GM12878 (cell line): ENCODE measurements at regions not wholly inside any gene's neighbourhood (a gene's known extent, or its start where the extent isn't known, plus 50 kb on each side); places are given as distances from the start of the nearest gene placed in this dataset.

ENCODE experiments used
- ATAC-seq: fragments of 200-7000 bp; cut with Tn5 transposase; 3 replicates; pipeline ENCODE4 v1.9.1; 2020; ENCODE audit warnings: mild to moderate bottlenecking, moderate library complexity
- BruUV-seq: library from RNA; stranded (reverse); fragments of 400-500 nt; replicated peaks from 2 replicates; lab custom pipeline; 2021; lab: Mats Ljungman, UMichigan
- CTCF ChIA-PET: fragments of 300-600 bp; sonication (Branson Sonifier 250); formaldehyde crosslinking; extraction: SDS; loops from one replicate; lab custom pipeline; 2021; ENCODE audit warnings: inconsistent platforms; lab: Yijun Ruan, JAX
- POLR2A ChIA-PET: fragments of 350-600 bp; formaldehyde crosslinking; extraction: SDS; loops from one replicate; lab custom pipeline; 2021; ENCODE audit warnings: inconsistent platforms; lab: Charles Lee
- RAD21 ChIA-PET: fragments of 300-600 bp; sonication (Branson Sonifier 250); formaldehyde crosslinking; loops from one replicate; lab custom pipeline; 2023; ENCODE audit warnings: antibody characterized with exemption; ENCODE audit not compliant: unreplicated experiment; lab: Charles Lee
- SMC1A ChIA-PET: fragments of 300-600 bp; sonication (Branson Sonifier 250); formaldehyde crosslinking; loops from one replicate; lab custom pipeline; 2023; ENCODE audit not compliant: unreplicated experiment, uncharacterized antibody; lab: Charles Lee
- DNase-seq: peaks from one replicate; pipeline ENCODE4 v3.0.0-alpha.2; 2011; ENCODE audit warnings: low read depth, low spot score
- FAIRE-seq: peaks from 3 replicates; lab custom pipeline; 2011; peaks lifted over from hg19 to GRCh38; lab: Jason Lieb, UNC
- H2AFZ ChIP-seq: 2 replicates; pipeline ENCODE4 v1.6.0; 2011; ENCODE audit warnings: low read depth, low read length, control low read depth; ENCODE audit not compliant: control insufficient read depth
- H3K27ac ChIP-seq: 2 replicates; pipeline ENCODE4 v1.5.1; 2011; ENCODE audit warnings: control low read depth; ENCODE audit not compliant: control insufficient read depth, insufficient read depth
- H3K27me3 ChIP-seq, 2 experiments: replicated peaks in 1 of 2; 2 replicates each; pipeline versions ENCODE4 v1.6.0 to v1.6.1; 2011; ENCODE audit warnings: low read length in 1 of 2; ENCODE audit not compliant: control insufficient read depth in 2 of 2, insufficient read depth in 2 of 2
- H3K36me3 ChIP-seq, 2 experiments: 2 replicates each; pipeline ENCODE4 v1.5.1; 2011; ENCODE audit warnings: low read length in 1 of 2; ENCODE audit not compliant: control insufficient read depth in 2 of 2, insufficient read depth in 2 of 2
- H3K4me1 ChIP-seq: 2 replicates; pipeline ENCODE4 v1.6.1; 2011; ENCODE audit warnings: mild to moderate bottlenecking, low read length, moderate library complexity, mixed read lengths; ENCODE audit not compliant: control insufficient read depth, insufficient read depth
- H3K4me2 ChIP-seq: 2 replicates; pipeline ENCODE4 v1.6.0; 2011; ENCODE audit warnings: control low read depth; ENCODE audit not compliant: control insufficient read depth, insufficient read depth
- H3K4me3 ChIP-seq: fragments of 200-600 bp; sonication (generic); 2 replicates; pipeline ENCODE4 v1.5.1; 2016
- H3K79me2 ChIP-seq: 2 replicates; pipeline ENCODE4 v1.6.0; 2011; ENCODE audit warnings: low read length; ENCODE audit not compliant: control insufficient read depth, insufficient read depth
- H3K9ac ChIP-seq: 2 replicates; pipeline ENCODE4 v1.8.0; 2011; ENCODE audit warnings: low read length, control low read depth, mixed read lengths; ENCODE audit not compliant: control insufficient read depth, insufficient read depth
- H3K9me3 ChIP-seq: replicated peaks from 3 replicates; pipeline ENCODE4 v1.5.1; 2011; ENCODE audit warnings: mild to moderate bottlenecking, low read length; ENCODE audit not compliant: control insufficient read depth, insufficient read depth
- H4K20me1 ChIP-seq: 2 replicates; pipeline ENCODE4 v1.6.0; 2011; ENCODE audit not compliant: control insufficient read depth, insufficient read depth
- BMI1 ChIP-seq: fragments of 450-650 bp; IDR thresholded peaks from 2 replicates; pipeline ENCODE4 v1.6.1; 2016; ENCODE audit warnings: mild to moderate bottlenecking, moderate library complexity, borderline replicate concordance
- CBX5 ChIP-seq: sonication (generic); IDR thresholded peaks from 2 replicates; pipeline ENCODE4 v1.6.1; 2016; ENCODE audit warnings: low read depth, moderate library complexity, mild to moderate bottlenecking, inconsistent platforms
- CREM ChIP-seq: IDR thresholded peaks from 2 replicates; pipeline ENCODE4 v1.6.1; 2014; ENCODE audit warnings: antibody characterized with exemption, low read depth
- DPF2 ChIP-seq: fragments of 450-650 bp; IDR thresholded peaks from 2 replicates; pipeline ENCODE4 v1.6.1; 2017; ENCODE audit warnings: mild to moderate bottlenecking
- ETV6 ChIP-seq, 2 experiments: fragments of 450-650 bp in 1 of 2; IDR thresholded peaks in 1 of 2; conservative IDR thresholded peaks in 1 of 2; 2 replicates each; pipeline ENCODE4 v1.6.1; 2014; ENCODE audit warnings: antibody characterized with exemption in 1 of 2, borderline replicate concordance in 1 of 2, low read depth in 1 of 2, mild to moderate bottlenecking in 1 of 2, moderate library complexity in 1 of 2
- FOS ChIP-seq: IDR thresholded peaks from 3 replicates; pipeline ENCODE4 v1.6.1; 2011; ENCODE audit warnings: borderline replicate concordance; ENCODE audit not compliant: insufficient read length; ENCODE audit errors: extremely low read depth
- FOXM1 ChIP-seq: IDR thresholded peaks from 2 replicates; pipeline ENCODE4 v1.6.1; 2012; ENCODE audit warnings: low read depth, mild to moderate bottlenecking, inconsistent platforms, low read length, moderate library complexity
- IRF4 ChIP-seq: IDR thresholded peaks from 2 replicates; pipeline ENCODE4 v1.6.1; 2011; ENCODE audit warnings: low read depth, low read length
- KAT2A ChIP-seq: conservative IDR thresholded peaks from 2 replicates; pipeline ENCODE4 v1.6.1; 2011; ENCODE audit warnings: low read depth, low read length; ENCODE audit not compliant: control insufficient read depth
- PAX8 ChIP-seq: fragments of 450-650 bp; IDR thresholded peaks from 2 replicates; pipeline ENCODE4 v1.6.1; 2017; ENCODE audit warnings: mild to moderate bottlenecking, moderate library complexity
- RAD21 ChIP-seq: IDR thresholded peaks from 2 replicates; pipeline ENCODE4 v1.6.1; 2011; ENCODE audit warnings: mild to moderate bottlenecking, low read depth, low read length, moderate library complexity; ENCODE audit not compliant: insufficient read depth
- RELA ChIP-seq: fragments of 450-650 bp; IDR thresholded peaks from 2 replicates; pipeline ENCODE4 v1.8.0; 2014; ENCODE audit warnings: borderline replicate concordance; ENCODE audit not compliant: partially characterized antibody
- TAF1 ChIP-seq: IDR thresholded peaks from 2 replicates; pipeline ENCODE4 v1.6.1; 2011; ENCODE audit warnings: mild to moderate bottlenecking, low read depth, low read length, borderline replicate concordance
- YBX1 ChIP-seq: fragments of 450-650 bp; IDR thresholded peaks from 2 replicates; pipeline ENCODE4 v1.6.1; 2016; ENCODE audit warnings: antibody characterized with exemption
- ZSCAN29 ChIP-seq: fragments of 450-650 bp; IDR thresholded peaks from 2 replicates; pipeline ENCODE4 v1.6.1; 2017; ENCODE audit warnings: mild to moderate bottlenecking, moderate library complexity
- WGBS: methylation state at CpG from one replicate; pipeline ENCODE4 v1.1.6; 2016; ENCODE audit warnings: low lambda C conversion rate; ENCODE audit not compliant: insufficient replicate concordance, insufficient coverage; ENCODE audit errors: missing lambda C conversion rate; 5-methylcytosine and 5-hydroxymethylcytosine counted together
- in situ Hi-C: fragments of 300-500 bp; cut with MboI; formaldehyde crosslinking; loops from 9 replicates; pipeline ENCODE4 v1.14.3; 2018; ENCODE audit warnings: mixed read lengths
- intact Hi-C: fragments of 100-400 bp; cut with micrococcal nuclease; formaldehyde crosslinking; loops from one replicate; pipeline ENCODE4 v1.14.2; 2022; ENCODE audit not compliant: unreplicated experiment
- TF ChIP-seq, protein P1 (sequence below): fragments of 450-650 bp; IDR thresholded peaks from 2 replicates; pipeline ENCODE4 v1.6.1; 2017; ENCODE audit warnings: mild to moderate bottlenecking, low read depth, inconsistent platforms; ENCODE audit not compliant: poor library complexity, severe bottlenecking
- TF ChIP-seq, protein P2 (sequence below): IDR thresholded peaks from 2 replicates; pipeline ENCODE4 v1.6.1; 2012; ENCODE audit warnings: mild to moderate bottlenecking, low read depth, low read length
- TF ChIP-seq, protein P3 (sequence below): fragments of 450-650 bp; IDR thresholded peaks from 2 replicates; pipeline ENCODE4 v1.6.1; 2016; ENCODE audit warnings: mild to moderate bottlenecking

DNA sequence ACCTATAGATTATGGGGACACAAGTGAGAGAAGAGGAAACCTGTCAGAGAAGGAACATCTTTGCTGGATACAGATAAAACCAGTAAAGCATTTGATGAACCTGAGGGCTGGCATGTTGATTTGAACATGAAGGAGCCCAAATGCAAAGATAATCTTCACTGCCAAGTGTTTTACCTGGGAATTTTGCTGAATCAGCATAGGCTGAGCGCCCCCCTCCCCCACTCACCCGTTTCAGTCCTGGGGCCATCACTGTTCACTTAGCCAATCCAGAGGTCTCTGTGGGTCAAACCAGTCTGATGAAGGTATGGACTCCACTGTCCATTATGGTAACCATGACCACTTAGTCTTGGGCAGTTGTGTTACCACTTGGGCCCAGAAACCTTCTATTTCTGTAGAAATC, 466.0 kb upstream of the GRM7 start:
- intact Hi-C loops, result loop anchor here (10.0 kb wide), 1 partner anchor 400 kb away; no protein-coding TSS in a partner anchor
- Histone ChIP-seq H3K27ac (no peak overlapping the region), H3K79me2 (no peaks in the 10 kb centered on the region), H3K27me3 (no peaks in the 10 kb centered on the region), H3K4me1 (no peaks in the 10 kb centered on the region), H2AFZ (no peak overlapping the region), H3K9ac (no peak overlapping the region), H4K20me1 (no peaks in the 10 kb centered on the region), H3K36me3 (no peaks in the 10 kb centered on the region), H3K4me3 (no peak overlapping the region), H3K9me3 (no peaks in the 10 kb centered on the region), H3K4me2 (no peak overlapping the region)
- no peak for FAIRE-seq
- ChIA-PET RAD21 (no interaction called here), POLR2A (no interaction called here), CTCF (no interaction called here), SMC1A (no interaction called here)
- WGBS, result no CpG with 5 or more reads among the region's 2 CpGs
- TF ChIP-seq, protein P1, sequence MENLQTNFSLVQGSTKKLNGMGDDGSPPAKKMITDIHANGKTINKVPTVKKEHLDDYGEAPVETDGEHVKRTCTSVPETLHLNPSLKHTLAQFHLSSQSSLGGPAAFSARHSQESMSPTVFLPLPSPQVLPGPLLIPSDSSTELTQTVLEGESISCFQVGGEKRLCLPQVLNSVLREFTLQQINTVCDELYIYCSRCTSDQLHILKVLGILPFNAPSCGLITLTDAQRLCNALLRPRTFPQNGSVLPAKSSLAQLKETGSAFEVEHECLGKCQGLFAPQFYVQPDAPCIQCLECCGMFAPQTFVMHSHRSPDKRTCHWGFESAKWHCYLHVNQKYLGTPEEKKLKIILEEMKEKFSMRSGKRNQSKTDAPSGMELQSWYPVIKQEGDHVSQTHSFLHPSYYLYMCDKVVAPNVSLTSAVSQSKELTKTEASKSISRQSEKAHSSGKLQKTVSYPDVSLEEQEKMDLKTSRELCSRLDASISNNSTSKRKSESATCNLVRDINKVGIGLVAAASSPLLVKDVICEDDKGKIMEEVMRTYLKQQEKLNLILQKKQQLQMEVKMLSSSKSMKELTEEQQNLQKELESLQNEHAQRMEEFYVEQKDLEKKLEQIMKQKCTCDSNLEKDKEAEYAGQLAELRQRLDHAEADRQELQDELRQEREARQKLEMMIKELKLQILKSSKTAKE, result no peak
- TF ChIP-seq RAD21, result no peak
- no peak for TF ChIP-seq PAX8
- no peak for TF ChIP-seq YBX1
- no peak for TF ChIP-seq CREM
- TF ChIP-seq IRF4, result no peak
- no peak for TF ChIP-seq BMI1
- no peak for TF ChIP-seq DPF2
- no peak for TF ChIP-seq CBX5
- TF ChIP-seq RELA, result no peak
- TF ChIP-seq, protein P2, sequence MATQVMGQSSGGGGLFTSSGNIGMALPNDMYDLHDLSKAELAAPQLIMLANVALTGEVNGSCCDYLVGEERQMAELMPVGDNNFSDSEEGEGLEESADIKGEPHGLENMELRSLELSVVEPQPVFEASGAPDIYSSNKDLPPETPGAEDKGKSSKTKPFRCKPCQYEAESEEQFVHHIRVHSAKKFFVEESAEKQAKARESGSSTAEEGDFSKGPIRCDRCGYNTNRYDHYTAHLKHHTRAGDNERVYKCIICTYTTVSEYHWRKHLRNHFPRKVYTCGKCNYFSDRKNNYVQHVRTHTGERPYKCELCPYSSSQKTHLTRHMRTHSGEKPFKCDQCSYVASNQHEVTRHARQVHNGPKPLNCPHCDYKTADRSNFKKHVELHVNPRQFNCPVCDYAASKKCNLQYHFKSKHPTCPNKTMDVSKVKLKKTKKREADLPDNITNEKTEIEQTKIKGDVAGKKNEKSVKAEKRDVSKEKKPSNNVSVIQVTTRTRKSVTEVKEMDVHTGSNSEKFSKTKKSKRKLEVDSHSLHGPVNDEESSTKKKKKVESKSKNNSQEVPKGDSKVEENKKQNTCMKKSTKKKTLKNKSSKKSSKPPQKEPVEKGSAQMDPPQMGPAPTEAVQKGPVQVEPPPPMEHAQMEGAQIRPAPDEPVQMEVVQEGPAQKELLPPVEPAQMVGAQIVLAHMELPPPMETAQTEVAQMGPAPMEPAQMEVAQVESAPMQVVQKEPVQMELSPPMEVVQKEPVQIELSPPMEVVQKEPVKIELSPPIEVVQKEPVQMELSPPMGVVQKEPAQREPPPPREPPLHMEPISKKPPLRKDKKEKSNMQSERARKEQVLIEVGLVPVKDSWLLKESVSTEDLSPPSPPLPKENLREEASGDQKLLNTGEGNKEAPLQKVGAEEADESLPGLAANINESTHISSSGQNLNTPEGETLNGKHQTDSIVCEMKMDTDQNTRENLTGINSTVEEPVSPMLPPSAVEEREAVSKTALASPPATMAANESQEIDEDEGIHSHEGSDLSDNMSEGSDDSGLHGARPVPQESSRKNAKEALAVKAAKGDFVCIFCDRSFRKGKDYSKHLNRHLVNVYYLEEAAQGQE, result no peak
- no peak for TF ChIP-seq TAF1
- TF ChIP-seq FOS, result no peak
- no peak for TF ChIP-seq ZSCAN29
- no peak for TF ChIP-seq FOXM1
- TF ChIP-seq, protein P3, sequence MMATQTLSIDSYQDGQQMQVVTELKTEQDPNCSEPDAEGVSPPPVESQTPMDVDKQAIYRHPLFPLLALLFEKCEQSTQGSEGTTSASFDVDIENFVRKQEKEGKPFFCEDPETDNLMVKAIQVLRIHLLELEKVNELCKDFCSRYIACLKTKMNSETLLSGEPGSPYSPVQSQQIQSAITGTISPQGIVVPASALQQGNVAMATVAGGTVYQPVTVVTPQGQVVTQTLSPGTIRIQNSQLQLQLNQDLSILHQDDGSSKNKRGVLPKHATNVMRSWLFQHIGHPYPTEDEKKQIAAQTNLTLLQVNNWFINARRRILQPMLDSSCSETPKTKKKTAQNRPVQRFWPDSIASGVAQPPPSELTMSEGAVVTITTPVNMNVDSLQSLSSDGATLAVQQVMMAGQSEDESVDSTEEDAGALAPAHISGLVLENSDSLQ, result no peak
- TF ChIP-seq KAT2A, result no peak
- TF ChIP-seq ETV6 (conservative IDR thresholded peaks at IDR 0.05 in 1 of 2, IDR thresholded peaks at IDR 0.05 in 1 of 2; ENCODE audit: borderline replicate concordance in 1 of 2, low read depth in 1 of 2), result no peak
- no peak for ATAC-seq
- in situ Hi-C loops, result no loop called here
- no TSS peak for BruUV-seq
- DNase-seq, result no peak
